ENCODE measurements at regions not wholly inside any gene's neighbourhood (a gene's known extent, or its start where the extent isn't known, plus 50 kb on each side); places are given as distances from the start of the nearest gene placed in this dataset.

GRCh38 chr12:127941332-127941731 lies 325.6 kb upstream of the TMEM132C start:
- intact Hi-C loops (cut with micrococcal nuclease): no loop called here
- ATAC-seq (no peak), DNase-seq (no peak)
- Mint-ChIP-seq H3K36me3 (no peaks in the 10 kb centered on the region), H3K27ac (no peak overlapping the region), H3K4me3 (no peak overlapping the region), H3K4me1 (no peaks in the 10 kb centered on the region), H3K27me3 (ENCODE audit: low read depth in 2 of 2) (no peaks in the 10 kb centered on the region), H3K9me3 (peaks cover 2 to 9% of the 10 kb centered on the region in 2 donors)
- H3K9me3 ChIP-seq (ENCODE audit: control insufficient read depth, insufficient read depth, low read length): peaks cover 7% of the 10 kb centered on the region
- no peaks in the 10 kb centered on the region for H3K36me3 ChIP-seq (ENCODE audit: control insufficient read depth, insufficient read depth, low read length)
- no peaks in the 10 kb centered on the region for H3K4me1 ChIP-seq (ENCODE audit: control insufficient read depth, insufficient read depth, low read length)
- no peak for TF ChIP-seq CTCF (IDR thresholded peaks at IDR 0.05)
- WGBS (ENCODE audit: insufficient coverage): 86% methylated on average over 3 of the region's 3 CpGs
- no peaks in the 10 kb centered on the region for H3K27me3 ChIP-seq (ENCODE audit: control insufficient read depth, insufficient read depth, low read length)
- H3K27ac ChIP-seq (ENCODE audit: low read length): no peak overlapping the region
- H3K4me3 ChIP-seq (ENCODE audit: low read length): no peak overlapping the region

- H3K9me3 ChIP-seq (ENCODE audit: control insufficient read depth, insufficient read depth, low read length): peaks cover 9% of the 10 kb centered on the region
- no peak for DNase-seq
- H3K27ac ChIP-seq (ENCODE audit: low read length): no peak overlapping the region
- WGBS (ENCODE audit: insufficient coverage): 84% methylated on average over 2 of the region's 3 CpGs
- no peak overlapping the region for H3K4me3 ChIP-seq (ENCODE audit: low read length)
- H3K27me3 ChIP-seq (ENCODE audit: control insufficient read depth, insufficient read depth, low read length): no peaks in the 10 kb centered on the region
- peaks cover 2 to 9% of the 10 kb centered on the region in 2 donors for H3K9me3 Mint-ChIP-seq
- no peaks in the 10 kb centered on the region for H3K36me3 ChIP-seq (ENCODE audit: control insufficient read depth, insufficient read depth, low read length)
- H3K27ac Mint-ChIP-seq: no peak overlapping the region
- H3K4me1 ChIP-seq (ENCODE audit: control insufficient read depth, insufficient read depth, low read length): no peaks in the 10 kb centered on the region
- no peak for TF ChIP-seq CTCF (IDR thresholded peaks at IDR 0.05)
- no peaks in the 10 kb centered on the region for H3K27me3 Mint-ChIP-seq (ENCODE audit: low read depth in 2 of 2)
- no peaks in the 10 kb centered on the region for H3K36me3 Mint-ChIP-seq
- H3K4me1 Mint-ChIP-seq: no peaks in the 10 kb centered on the region
- no peak for ATAC-seq
- intact Hi-C loops (cut with micrococcal nuclease): no loop called here
- no peak overlapping the region for H3K4me3 Mint-ChIP-seq
Observed at GRCh38 chr12:127942981-127943380, 324.0 kb upstream of the TMEM132C start.

DNA sequence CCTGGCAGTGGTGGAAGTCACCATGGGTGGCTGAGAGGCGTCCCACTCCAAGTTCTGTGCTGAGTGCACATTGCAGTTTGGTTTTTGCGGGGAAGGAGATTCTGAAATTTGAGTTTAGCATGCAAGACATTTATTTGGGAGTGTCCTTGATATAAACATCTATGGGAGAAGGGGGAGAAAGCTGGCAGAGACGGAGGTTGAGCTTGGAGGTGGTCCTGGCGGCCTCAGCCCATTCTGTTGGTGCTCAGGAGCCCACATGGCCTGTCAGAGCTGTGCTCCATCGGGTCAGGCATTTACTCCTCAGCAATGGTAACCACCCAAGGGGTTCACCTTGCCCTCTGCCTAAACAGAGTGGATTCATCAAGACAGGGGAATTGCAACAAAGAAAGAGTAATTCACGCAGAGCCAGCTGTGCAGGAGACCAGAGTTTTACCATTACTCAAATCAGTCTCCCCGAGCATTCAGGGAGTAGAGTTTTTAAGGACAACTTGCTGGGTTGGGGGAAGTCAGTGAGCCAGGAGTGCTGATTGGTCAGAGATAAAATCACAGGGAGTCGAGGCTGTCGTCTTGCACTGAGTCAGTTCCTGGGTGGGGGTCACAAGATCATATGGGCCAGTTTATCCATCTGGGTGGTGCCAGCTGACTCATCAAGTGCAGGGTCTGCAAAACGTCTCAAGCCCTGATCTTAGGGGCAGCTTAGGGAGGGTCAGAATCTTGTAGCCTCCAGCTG lies 323.3 kb upstream of the TMEM132C start:
- Histone ChIP-seq H3K4me1 (ENCODE audit: control insufficient read depth, insufficient read depth, low read length) (no peaks in the 10 kb centered on the region), H3K9me3 (ENCODE audit: control insufficient read depth, insufficient read depth, low read length) (peaks cover 9% of the 10 kb centered on the region), H3K27me3 (ENCODE audit: control insufficient read depth, insufficient read depth, low read length) (no peaks in the 10 kb centered on the region), H3K4me3 (ENCODE audit: low read length) (no peak overlapping the region), H3K27ac (ENCODE audit: low read length) (no peak overlapping the region), H3K36me3 (ENCODE audit: control insufficient read depth, insufficient read depth, low read length) (no peaks in the 10 kb centered on the region)
- Mint-ChIP-seq H3K27ac (no peak overlapping the region), H3K36me3 (no peaks in the 10 kb centered on the region), H3K27me3 (ENCODE audit: low read depth in 2 of 2) (no peaks in the 10 kb centered on the region), H3K9me3 (peaks cover 2 to 9% of the 10 kb centered on the region in 2 donors), H3K4me1 (no peaks in the 10 kb centered on the region), H3K4me3 (no peak overlapping the region)
- ATAC-seq (no peak), DNase-seq (no peak)
- intact Hi-C loops (cut with micrococcal nuclease): no loop called here
- no peak for TF ChIP-seq CTCF (IDR thresholded peaks at IDR 0.05)
- WGBS (ENCODE audit: insufficient coverage): 75% methylated on average over 10 of the region's 10 CpGs

All from natural killer cell (primary cell).